Heart right ventricle (tissue), 16 donors: ENCODE measurements at regions not wholly inside any gene's neighbourhood (a gene's known extent, or its start where the extent isn't known, plus 50 kb on each side); places are given as distances from the start of the nearest gene placed in this dataset.

Experiments used
- ATAC-seq, 8 donors: fragments of 200-7000 bp; cut with Tn5 transposase; one replicate each; pipeline ENCODE4 v1.9.1; 2020; ENCODE audit warnings: mild to moderate bottlenecking in 8 of 8, moderate library complexity in 8 of 8, moderate number of reproducible peaks in 1 of 8
- DNase-seq, 2 donors: peaks; one replicate each; pipeline ENCODE4 v3.0.0-alpha.2; 2020
- H3K27ac ChIP-seq, 10 donors: fragments of 200-600 bp; sonication (generic) in 2 of 10; one replicate each; pipeline versions ENCODE4 v1.5.0 to v1.8.0; 2020 to 2022; ENCODE audit warnings: mild to moderate bottlenecking in 3 of 10
- H3K27me3 ChIP-seq, 7 donors: fragments of 200-600 bp; one replicate each; pipeline ENCODE4 v1.8.0; 2021 to 2022; ENCODE audit warnings: mild to moderate bottlenecking in 2 of 7
- H3K36me3 ChIP-seq, 9 donors: fragments of 200-600 bp; sonication (generic) in 1 of 9; one replicate each; pipeline versions ENCODE4 v1.5.0 to v1.8.0; 2020 to 2022; ENCODE audit warnings: mild to moderate bottlenecking in 2 of 9
- H3K4me1 ChIP-seq, 9 donors: fragments of 200-600 bp; sonication (generic) in 1 of 9; one replicate each; pipeline versions ENCODE4 v1.5.0 to v1.8.0; 2020 to 2022; ENCODE audit warnings: mild to moderate bottlenecking in 4 of 9
- H3K4me3 ChIP-seq, 10 donors: fragments of 200-600 bp; sonication (generic) in 2 of 10; one replicate each; pipeline versions ENCODE4 v1.5.0 to v1.8.0; 2020 to 2022; ENCODE audit warnings: mild to moderate bottlenecking in 7 of 10, moderate library complexity in 2 of 10
- H3K9me3 ChIP-seq, 11 donors: fragments of 200-600 bp in 10 of 11; sonication (generic) in 2 of 11; one replicate each; pipeline versions ENCODE4 v1.5.0 to v1.8.0; 2013 to 2022; ENCODE audit warnings: mild to moderate bottlenecking in 2 of 11, control low read depth in 1 of 11, moderate library complexity in 1 of 11
- WGBS, 2 donors: extraction: QIAGEN DNeasy Blood & Tissue Kit; methylation state at CpG; one replicate each; pipeline ENCODE4 v1.1.7; 2013; ENCODE audit warnings: inconsistent platforms in 1 of 2; 5-methylcytosine and 5-hydroxymethylcytosine counted together
- intact Hi-C, 10 donors: fragments of 100-400 bp; cut with DNase I; formaldehyde crosslinking; loops; one replicate each; pipeline versions ENCODE4 v1.11.1 to v1.14.2; 2022
- TF ChIP-seq, protein P1 (sequence below), 9 donors: fragments of 200-600 bp; sonication (generic) in 2 of 9; IDR thresholded peaks; one replicate each; pipeline versions ENCODE4 v1.5.0 to v1.8.0; 2021 to 2022; ENCODE audit warnings: antibody characterized with exemption in 9 of 9, mild to moderate bottlenecking in 5 of 9, moderate library complexity in 1 of 9
- donor health status: Arrhythmogenic right ventricular cardiomyopathy.
- donor health status: ischemic (EF 13 %, LVEDD 7.1; RV severe dilation, severe dysfunction).
- donor health status: healthy with polysubstance abuse.
- donor health status: DM: no; HTN: yes; CAD: no.
- donor health status: DM: no; HTN: no; CAD: no.
- donor health status: ischemic (EF 25% LVEDD 6.9; RV normal size, moderate dysfunction).
- donor health status: ischemic (EF 25% LVEDD 5.7; RV mildly dilated, moderate dysfunction).
- donor health status: healthy.
- donor health status: DM: yes; HTN: yes; CAD: no.
- donor health status: Ischemic cardiomyopathy.
- donor health status: ischemic (EF 35%, LVEDD 5.7; RV mildly dilated, moderate dysfunction).
- donor health status: nonischemic (EF 11% LVEDD 7.7; RV severe dilation, severe dysfunction).
- donor health status: DM: yes; HTN: yes; CAD: no.
- donor health status: PGD.
- donor health status: ischemic (EF 29% LVEDD 5.4; RV normal size, mild dysfunction).
- donor health status: nonischemic (EF 23%, LVEDD 6.1; RV moderate dilation, normal function).

DNA sequence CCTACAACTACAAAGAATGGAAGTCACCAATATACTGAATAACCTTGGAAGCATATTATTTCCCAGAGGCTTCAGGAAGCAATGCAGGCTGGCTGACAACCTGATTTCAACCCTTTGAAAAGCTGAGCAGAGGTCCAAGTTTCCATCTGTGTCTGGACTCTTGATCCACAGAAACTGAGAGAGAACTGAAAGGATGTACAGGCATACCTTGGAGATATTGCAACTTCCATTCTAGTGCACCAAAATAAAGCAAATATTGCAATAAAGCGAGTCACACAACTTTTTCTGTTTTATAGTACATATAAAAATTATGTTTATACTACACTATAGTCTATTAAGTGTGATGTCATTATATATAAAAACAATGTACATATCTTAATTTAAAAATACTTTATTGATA lies 85.3 kb downstream of the TYW3 start:
- no peak for ATAC-seq
- intact Hi-C loops, result no loop called here
- Histone ChIP-seq H3K4me3 (no peak overlapping the region), H3K27me3 (no peaks in the 10 kb centered on the region), H3K4me1 (no peaks in the 10 kb centered on the region), H3K9me3 (peaks cover 0 to 10% (median 0%) of the 10 kb centered on the region in 11 donors), H3K36me3 (no peaks in the 10 kb centered on the region), H3K27ac (no peak overlapping the region)
- TF ChIP-seq, protein P1, sequence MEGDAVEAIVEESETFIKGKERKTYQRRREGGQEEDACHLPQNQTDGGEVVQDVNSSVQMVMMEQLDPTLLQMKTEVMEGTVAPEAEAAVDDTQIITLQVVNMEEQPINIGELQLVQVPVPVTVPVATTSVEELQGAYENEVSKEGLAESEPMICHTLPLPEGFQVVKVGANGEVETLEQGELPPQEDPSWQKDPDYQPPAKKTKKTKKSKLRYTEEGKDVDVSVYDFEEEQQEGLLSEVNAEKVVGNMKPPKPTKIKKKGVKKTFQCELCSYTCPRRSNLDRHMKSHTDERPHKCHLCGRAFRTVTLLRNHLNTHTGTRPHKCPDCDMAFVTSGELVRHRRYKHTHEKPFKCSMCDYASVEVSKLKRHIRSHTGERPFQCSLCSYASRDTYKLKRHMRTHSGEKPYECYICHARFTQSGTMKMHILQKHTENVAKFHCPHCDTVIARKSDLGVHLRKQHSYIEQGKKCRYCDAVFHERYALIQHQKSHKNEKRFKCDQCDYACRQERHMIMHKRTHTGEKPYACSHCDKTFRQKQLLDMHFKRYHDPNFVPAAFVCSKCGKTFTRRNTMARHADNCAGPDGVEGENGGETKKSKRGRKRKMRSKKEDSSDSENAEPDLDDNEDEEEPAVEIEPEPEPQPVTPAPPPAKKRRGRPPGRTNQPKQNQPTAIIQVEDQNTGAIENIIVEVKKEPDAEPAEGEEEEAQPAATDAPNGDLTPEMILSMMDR (IDR thresholded peaks at IDR 0.05), result no peak
- WGBS, 2 donors, result 81 to 85% methylated on average over 1 of the region's 1 CpG
- DNase-seq, result no peak

DNA sequence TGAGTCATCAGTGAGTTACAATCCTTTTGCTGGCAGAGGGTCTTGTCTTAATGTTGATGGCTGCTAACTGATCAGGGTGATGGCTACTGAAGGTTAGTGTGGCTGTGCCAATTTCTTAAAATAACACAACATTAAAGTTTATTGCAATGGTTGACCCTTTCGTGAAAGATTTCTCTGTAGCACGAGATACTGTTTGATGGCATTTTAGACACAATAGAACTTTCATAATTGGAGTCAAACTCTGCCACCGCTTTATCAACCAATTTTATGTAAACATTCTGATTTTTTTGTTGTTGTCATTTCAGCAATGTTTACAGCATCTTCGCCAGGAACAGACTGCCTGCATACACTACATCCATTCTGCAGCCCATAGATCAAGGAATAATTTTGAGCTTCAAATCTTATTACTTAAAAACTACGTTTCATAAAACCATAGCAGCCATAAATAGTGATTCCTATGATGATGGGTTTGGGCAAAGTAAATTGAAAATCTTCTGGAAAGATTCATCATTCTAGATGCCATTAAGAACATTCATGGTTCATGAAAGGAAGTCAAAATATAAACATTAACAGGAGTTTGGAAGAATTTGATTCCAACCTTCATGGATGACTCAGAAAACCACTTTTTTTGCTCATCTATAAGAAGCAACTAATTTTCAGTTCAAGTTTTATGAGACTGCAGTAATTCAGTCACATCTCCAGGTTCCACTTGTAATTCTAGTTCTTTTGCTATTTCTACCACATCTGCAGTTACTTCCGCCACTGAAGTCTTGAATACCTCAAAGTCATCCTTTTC lies 85.9 kb downstream of the TYW3 start:
- TF ChIP-seq, protein P1 (IDR thresholded peaks at IDR 0.05), result no peak
- DNase-seq, result no peak
- H3K4me3 ChIP-seq, result no peak overlapping the region
- no peak for ATAC-seq
- WGBS, 2 donors, result 81 to 82% methylated on average over 6 of the region's 6 CpGs
- no peaks in the 10 kb centered on the region for H3K4me1 ChIP-seq
- H3K27me3 ChIP-seq, result no peaks in the 10 kb centered on the region
- intact Hi-C loops, result no loop called here
- H3K27ac ChIP-seq, result no peak overlapping the region
- peaks cover 0 to 10% (median 0%) of the 10 kb centered on the region in 11 donors for H3K9me3 ChIP-seq
- H3K36me3 ChIP-seq, result no peaks in the 10 kb centered on the region

DNA sequence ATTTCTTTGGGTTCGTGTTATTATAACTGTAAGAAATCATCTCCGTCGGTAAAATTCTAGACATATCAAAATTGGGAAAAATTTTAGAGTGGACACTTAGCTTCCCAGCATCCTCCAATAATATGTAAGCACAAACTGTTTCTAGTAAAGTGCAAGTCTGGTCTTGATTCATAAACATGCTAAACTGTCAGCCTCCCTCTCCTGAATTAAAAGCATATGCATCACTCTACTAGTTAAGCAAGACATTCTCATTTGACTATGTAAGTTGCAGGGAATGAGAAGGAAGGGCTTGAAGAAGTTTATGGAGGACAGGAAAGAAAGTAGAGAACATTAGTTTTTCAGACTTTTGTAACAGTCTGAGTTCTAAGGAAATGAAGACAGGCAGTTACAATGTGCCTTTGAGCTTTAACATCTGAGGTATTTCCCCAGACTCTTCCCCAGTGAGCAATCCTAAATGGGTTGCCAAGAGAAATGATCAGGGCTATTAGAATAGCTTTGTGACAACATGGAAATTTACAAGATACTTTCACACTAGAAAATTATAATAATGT lies 90.0 kb downstream of the TYW3 start:
- Histone ChIP-seq H3K27ac (no peak overlapping the region), H3K27me3 (no peaks in the 10 kb centered on the region), H3K4me3 (no peak overlapping the region), H3K9me3 (no peaks in the 10 kb centered on the region), H3K36me3 (no peaks in the 10 kb centered on the region), H3K4me1 (no peaks in the 10 kb centered on the region)
- WGBS, 2 donors, result 82 to 91% methylated on average over 3 of the region's 3 CpGs
- intact Hi-C loops, result no loop called here
- DNase-seq (no peak), ATAC-seq (no peak)
- TF ChIP-seq, protein P1 (IDR thresholded peaks at IDR 0.05), result no peak

DNA sequence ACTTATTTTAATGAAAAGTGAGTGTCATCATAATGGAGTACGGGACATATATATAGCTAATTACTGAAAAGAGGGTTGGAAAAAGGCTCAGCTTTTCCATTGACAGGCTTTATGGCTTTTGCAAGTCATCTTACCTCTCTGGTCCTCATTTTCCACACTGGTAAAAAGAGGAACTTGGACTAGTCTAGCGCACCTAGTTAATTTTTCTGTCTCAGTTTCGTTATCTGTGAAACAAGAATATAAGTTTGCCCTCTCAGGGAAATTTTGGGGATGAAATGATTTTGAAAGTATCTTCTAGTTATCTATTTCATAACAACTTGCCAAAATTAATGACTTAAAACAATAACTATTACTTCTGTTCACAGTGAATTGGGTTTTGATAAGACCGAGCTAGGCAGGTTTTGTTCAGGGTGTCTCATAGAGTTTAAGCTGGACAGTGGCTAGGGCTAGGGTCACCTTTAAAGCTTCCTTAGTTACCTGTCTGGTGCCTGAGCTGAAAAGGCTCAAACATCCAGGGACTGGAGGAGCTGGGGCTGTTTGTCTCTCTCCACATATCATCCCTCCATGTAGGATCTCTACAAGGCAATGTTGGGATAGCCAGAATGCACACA lies 91.7 kb downstream of the TYW3 start:
- ATAC-seq (no peak), DNase-seq (no peak)
- TF ChIP-seq, protein P1 (IDR thresholded peaks at IDR 0.05), result no peak
- intact Hi-C loops, result no loop called here
- Histone ChIP-seq H3K36me3 (no peaks in the 10 kb centered on the region), H3K9me3 (no peaks in the 10 kb centered on the region), H3K27ac (no peak overlapping the region), H3K27me3 (no peaks in the 10 kb centered on the region), H3K4me1 (no peaks in the 10 kb centered on the region), H3K4me3 (no peak overlapping the region)
- WGBS, 2 donors, result 79 to 86% methylated on average over 4 of the region's 4 CpGs
